NCI-H2107 treated with DMSO at 0.1 percent for 48 hours (cell line): ENCODE measurements at regions not wholly inside any gene's neighbourhood (a gene's known extent, or its start where the extent isn't known, plus 50 kb on each side); places are given as distances from the start of the nearest gene placed in this dataset.

ENCODE experiments used
- DNase-seq: peaks from one replicate; lab custom pipeline; 2025; ENCODE audit not compliant: unreplicated experiment; lab: John Stamatoyannopoulos, UW

DNA sequence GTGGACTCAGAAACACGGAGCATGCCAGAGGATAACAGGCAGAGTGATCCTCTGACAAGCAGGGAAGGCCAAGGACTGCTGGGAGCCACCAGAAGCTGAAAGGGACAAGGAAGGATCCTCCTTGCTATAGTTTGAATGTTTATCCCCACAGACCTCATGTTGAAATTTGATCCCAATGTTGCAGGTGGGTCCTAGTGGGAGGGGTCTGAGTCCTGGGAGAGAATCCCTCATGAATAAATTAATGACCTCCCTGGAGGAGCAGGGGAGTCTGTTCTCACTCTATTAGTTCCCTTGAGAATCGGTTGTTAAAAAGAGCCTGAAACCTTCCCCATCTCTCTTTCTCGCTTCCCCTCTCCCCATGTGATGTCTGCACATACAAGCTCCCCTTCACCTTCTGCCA lies 124.4 kb downstream of the FBXO15 start:
- peak; percentile 38 for DNase-seq

DNA sequence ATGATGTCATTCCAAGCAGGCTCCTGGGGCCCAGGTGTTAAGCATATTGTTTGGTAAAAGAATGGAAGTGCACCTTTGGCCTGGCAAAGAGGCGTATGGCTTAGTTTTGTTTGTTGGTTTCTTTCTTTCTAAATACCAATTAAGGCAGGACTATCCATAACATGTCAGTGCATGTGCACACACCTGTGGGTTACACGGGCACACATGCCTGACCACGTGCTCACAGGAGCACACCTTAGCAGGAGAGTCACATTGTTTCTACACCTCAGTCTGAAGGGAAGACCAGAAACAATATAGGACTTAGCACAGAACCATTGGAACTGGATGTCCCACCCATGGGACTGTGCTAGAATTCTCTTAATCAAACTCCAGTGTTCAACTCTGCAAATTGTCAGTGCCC lies 127.8 kb downstream of the FBXO15 start:
- DNase-seq = no peak

DNA sequence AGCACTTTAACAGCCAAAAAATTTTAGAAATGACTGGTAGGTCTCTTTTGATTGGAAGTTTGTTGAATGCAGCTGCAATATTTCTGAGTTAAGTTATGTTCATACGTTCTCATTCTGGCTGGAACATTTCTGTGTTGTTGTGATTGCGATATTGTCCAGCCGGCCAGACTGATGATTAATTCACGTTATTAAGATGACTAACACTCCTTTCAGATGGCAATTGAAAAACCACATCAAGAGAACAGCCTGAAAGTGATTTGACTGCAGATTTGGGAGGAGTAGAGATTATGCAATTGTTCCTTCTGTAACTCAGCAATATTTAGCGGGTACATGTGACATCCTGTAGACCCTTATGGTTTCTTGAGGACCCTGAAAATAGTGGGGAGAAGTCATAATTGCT lies 133.7 kb downstream of the FBXO15 start:
- DNase-seq = no peak

DNA sequence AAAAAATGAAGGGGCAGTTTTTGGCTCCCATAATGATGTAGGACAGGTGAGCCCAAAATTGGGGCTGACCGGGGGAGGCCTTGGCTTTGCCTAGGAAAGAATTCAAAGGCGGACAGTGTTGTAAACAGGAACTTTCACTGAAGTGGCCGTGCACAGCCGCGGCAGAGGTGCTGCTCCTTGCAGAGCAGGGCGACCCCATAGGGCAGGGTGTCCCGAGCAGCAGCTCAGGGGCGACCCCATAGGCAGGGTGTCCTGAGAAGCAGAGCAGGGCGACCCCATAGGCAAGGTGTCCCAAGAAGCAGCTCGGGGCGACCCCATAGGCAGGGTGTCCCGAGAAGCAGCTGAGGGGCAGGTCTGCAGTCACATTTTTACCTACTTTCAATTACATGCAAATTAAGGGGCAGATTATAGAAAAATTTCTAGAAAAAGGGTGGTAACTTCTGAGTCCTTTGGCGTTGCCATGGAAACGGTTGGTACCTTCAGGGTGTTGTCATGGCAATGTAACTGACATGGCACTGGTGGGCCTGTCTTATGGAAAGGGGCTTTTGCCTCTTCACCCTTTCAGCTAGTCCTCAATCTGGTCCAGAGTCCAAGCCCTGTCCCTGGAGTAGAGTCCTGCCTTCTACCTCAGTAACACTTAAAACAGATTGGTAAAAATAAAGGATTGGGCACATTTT lies 134.5 kb downstream of the FBXO15 start:
- no peak for DNase-seq

DNA sequence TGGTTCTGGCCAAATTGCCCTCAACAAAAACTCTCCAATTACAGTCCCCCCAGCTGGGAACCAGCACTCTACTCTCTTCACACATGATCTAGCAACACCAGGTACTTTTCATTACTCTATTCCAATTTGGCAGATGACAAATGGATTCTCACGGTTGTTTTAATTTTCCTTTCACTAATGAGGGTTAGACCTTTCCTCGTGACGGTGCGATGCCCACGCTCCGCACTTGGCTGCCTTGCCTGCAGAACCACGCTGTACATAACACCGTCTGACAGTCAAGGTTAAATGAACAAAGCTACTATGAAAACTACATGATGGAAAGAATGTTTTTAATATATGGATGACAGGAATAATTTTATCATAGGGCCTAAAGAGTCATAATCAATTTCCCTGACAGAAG lies 141.5 kb downstream of the FBXO15 start:
- peak; percentile 9 for DNase-seq

DNA sequence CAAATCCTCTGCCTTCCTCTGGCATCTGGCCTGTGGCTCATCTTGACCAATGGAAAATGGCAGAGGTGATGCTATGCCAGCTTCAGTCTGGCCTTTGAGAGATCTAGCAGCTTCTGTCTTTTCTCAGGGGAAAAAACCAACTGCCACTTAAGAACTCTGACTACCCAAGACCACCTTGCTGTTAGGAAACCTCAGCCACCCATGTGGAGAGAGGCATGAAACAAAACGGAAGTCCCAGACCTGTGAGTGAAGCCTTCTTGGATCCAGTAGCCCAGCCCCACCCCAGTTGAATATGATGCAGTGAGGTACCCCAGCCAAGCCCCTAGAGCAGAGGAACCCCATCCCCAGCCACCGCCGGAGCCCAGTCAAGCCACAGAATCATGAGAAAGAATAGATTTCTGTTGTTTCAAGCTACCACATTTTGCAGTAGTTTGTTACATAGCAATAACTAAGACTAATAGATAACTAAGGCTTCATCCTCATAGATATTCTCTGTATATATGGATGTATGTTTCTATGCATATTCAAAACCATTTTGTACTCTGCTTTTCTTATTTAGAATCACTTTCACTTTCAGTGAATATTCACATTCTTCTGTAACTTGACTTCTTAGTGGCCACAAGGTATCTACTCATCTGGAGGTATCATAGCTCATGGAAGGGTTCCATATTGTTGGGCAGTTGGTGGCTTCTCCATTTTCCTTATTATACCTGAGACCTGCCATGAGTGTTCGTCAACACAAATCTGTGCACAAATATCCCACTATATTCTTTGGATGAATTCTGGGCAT lies 142.1 kb downstream of the FBXO15 start:
- DNase-seq = no peak

DNA sequence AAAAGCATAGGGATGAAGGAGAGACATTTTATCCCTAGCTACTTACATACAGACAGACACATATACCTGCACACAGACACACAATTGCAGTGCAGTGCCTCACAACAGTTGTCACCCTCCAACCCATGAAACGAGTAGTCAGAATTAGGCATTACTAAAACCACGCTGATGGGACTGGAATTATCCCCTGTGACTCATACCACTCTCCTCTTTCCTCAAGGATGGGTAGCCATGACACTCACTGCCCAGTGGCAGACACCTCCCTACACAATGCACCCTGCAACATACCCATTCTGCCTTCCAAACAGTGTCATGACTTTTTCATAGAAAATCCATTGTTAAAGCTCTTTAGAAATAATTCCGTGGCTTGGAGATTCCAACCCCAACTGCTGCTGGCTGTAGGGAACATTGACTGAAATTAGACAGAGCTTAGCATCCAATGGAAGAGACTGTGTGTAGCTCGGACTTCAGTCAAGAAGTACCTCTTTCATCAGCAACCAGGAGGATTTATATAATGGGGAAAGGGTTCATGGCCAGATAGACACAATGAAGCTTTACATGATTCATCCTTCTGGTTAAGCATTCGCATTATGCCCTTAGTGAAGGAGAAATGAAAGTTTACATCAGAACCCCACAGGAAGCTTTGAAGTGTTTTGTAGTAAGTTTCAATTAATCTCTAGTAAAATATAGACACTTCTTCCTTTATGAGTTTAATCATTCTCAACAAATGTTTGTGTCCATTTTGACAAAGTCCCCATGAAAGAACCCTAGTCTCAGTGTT lies 155.2 kb downstream of the FBXO15 start:
- DNase-seq = no peak

DNA sequence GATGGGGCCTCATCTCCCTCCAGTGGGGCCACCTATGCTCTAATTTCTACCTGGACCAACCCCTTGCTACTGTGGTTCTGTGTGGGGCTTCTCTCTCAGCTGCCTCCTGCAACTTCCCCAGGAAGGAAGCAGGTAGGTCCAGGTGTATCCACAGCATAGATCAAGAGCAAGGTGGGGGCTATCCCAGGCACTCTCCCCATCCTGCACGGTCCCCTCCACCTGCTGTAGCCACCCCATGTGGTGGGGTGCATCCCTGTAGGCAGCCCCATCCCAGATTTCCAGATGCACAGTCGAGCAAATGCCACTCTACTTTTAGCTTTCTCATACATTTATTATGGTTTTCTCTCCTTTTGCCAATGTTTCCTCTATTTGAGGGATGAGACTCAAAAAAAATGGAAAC lies 156.1 kb downstream of the FBXO15 start:
- no peak for DNase-seq

DNA sequence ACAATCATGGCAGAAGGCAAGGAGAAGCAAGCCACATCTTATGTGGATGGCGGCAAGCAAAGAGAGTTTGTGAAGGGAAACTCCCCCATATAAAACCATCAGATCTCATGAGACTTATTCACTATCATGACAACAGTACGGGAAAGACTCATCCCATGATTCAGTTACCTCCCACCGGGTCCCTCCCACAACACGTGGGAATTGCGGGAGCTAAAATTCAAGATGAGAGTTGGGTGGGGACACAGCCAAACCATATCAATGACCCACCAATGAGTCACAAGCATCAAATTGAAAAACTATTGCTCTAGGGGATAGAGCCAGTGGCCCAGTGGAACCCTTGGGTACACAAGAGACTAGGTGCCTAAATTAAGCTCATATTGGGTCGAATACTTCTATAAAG lies 157.4 kb downstream of the FBXO15 start:
- DNase-seq = no peak

DNA sequence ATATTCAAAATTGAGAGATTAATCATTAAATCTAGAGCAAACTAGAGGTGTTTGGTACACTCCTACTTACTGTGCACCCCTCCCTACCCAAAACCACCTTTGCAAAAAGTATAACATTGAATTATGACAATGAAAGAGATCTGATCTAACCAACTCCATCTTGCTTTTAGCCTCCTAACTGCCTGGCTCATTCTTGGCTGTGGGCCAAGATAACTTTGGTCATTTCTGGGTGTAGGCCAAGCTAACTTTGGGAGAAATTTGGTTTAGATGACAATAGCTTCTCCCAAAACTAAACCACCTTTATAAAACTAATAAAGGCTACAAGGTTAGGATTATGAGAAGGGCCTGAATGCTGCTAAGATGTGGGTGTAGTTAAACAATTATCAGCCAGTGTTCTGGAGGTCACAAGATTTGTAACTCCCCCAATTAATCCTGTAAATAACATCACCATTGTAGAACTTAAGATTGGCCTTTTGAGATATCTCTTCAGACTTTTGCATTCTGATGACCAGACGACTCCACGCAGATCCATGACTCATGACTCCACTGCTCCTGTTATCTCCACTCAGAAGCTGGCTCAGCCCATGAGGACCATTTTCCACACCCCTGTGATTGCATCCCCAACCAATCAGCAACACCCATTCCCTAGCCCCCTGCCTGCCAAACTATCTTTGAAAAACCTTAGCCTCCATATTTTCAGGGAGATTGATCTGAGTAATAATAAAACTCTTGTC lies 160.2 kb downstream of the FBXO15 start:
- DNase-seq = no peak

DNA sequence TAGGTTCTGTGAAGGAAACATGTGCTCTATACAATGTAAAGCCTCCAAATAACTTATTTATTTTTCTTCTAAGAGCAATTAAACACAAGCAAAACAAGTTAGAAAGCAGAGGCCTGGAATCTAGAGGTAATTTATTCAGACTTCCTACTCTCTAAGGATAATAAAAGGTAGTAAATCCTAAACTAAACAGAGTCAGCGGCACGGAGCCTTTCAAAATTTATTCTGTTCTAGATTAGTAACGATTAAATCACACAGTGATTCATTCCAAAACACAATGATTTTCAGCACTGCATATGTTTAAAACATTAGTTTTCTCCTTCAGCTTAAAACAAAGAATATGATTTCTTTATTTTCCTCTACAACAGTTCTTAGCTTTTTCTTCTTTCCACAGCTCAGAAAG lies 160.9 kb downstream of the FBXO15 start:
- DNase-seq = no peak

DNA sequence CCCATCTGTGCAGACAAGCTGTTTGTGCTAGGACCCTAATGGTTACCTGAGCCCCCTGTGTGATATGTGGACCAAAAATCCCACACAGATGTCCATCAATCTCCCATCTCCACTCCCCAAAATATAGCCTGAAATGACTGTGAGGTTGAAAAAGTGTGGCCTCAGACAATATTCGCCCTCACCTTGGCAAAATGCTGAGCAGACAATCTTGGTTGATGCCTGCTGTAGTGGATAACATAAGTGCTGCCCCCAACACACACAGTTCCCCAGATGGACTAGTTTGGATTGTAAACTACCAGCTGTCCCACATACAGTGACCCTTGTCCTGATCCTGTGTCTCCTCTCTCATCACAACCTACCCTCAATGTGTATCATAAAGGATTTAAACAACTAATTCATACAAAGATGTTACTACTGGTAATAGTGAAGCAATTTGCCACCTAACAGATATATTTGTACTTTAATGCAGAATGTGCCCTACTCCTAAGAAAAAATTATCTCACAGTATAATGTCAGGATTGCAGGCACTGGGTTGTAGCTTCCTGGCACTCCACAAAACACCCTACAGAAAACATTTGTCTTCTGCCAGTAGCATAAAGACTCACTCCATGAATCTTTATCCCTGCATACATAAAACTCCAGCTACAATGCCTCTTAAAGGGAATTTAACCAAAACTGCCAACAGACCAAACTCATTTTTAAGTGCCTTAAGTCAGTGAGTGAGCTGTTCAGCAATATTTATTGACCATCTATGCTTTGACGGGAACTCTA lies 161.6 kb downstream of the FBXO15 start:
- no peak for DNase-seq

DNA sequence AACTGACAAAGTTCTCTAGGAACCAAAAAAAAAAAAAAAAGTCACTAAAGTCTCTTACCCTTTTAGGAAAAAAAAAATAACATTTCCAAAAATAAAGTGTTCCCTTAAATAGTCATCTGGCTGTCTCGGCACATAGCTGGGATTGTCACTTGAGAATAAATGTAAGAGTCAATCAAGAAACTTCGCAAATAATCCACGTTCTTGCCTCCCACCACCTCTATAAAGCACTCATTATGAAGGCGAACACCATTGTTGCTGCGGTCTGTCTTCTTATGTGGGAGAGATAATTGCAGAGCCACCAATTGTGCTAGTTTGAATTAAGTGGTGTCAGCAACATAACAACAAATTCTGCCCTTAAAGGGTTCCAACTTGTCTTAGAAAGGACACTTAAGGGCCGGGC lies 163.7 kb downstream of the FBXO15 start:
- DNase-seq = no peak

DNA sequence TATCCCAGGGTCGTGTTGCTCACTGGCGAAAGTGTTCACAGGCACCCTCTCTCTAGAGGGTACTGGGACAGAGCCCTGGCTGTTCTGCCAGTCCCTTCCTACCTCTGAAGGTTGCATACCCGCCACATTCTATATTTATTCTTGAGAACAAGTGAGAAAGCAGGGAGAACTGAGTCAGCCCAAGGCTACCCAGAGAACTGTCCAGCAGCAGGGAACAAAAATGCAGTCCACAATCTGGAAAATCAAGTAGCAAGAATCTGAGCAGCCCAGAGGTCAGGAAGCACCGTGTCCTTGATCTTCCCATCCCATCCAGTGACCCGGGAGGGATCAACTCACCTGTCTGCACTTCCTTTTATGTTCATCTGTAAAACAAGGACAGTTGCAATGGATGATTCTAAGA lies 164.1 kb downstream of the FBXO15 start:
- no peak for DNase-seq

DNA sequence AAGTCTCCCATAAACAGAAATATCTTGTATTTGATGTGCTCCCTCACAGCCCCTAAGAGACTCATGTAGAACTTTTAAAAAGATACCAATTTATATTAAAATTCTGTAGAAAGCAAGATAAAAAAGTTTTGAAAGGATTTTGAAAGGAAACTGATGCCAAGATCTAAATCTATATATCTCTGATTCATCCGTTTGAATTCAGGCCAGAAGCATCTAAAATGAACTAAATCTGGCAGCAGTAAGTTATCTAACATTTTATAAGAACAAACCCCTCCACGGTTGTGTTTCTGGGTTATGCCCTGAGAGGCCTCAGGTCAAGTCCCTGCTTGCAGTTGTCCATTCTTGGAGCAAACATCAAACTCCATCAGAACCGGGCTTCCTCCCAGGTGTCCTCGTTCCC lies 165.8 kb downstream of the FBXO15 start:
- DNase-seq = no peak

DNA sequence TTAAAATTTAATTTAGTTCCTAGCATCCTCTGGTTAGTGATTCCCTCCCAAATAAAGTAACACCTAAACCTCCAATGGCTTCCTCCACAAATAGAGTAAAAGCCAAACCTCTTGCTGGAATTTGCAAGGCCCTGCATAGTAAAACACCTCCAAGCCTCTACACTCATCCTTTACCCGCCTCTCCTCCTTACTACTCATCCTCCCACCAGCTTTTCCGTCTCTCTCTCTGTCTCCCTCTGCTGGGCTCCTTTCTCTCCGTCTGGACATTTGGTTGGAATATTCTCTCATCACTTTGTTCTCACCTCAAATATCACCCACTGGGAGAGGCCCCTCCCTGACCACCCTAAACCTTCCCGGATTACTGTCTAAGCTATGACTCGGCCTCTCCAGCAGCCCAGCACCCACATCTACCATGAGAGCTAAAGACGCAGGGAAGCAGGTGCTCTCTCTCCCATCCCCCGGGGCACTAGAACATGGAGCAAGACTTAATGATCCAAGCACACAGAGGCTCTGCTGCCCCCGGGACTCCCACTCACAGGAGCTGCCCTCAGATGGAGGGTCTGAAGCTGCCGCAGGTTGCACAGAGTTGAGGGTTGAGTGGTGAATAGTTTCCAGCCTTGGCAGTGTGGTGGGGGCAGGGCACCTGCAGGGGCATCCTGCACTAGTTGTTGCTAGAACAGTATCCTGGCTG lies 167.2 kb downstream of the FBXO15 start:
- no peak for DNase-seq

DNA sequence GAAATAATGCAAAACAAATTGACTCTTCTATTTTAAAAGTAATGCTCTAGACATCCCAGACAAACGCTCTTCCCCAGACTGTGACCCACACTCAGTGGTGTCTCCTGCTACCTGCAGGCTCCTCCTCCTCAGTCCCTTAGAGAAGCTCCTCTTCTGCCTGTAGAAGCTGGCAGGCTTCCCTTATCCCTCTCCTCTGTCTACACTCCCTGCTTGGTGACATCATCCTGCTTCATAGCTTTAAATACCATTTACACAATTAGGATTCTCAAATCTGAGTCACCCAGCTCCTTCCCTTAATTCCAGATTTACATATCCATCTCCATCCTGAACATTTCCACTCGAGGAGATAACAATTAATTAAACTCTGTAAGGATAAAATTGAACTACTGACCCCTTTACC lies 167.9 kb downstream of the FBXO15 start:
- no peak for DNase-seq

DNA sequence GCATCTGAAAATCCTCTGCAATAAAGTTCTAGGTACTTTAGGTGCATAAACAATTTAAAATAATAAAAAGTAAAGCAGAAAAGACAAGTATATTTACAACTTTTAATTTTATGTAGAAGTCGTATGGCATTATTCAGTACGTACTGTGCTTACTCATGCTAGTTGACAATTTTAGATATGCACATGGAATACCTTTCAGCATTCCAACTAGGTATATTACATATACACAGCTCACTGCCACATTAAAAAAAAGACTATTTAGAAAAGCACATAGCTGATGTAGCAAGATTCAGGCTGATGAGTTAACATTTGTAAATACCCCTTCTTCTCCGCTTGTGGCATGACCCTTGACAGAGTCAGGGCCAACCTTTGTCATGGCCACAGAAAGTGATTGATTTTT lies 171.2 kb downstream of the FBXO15 start:
- no peak for DNase-seq

DNA sequence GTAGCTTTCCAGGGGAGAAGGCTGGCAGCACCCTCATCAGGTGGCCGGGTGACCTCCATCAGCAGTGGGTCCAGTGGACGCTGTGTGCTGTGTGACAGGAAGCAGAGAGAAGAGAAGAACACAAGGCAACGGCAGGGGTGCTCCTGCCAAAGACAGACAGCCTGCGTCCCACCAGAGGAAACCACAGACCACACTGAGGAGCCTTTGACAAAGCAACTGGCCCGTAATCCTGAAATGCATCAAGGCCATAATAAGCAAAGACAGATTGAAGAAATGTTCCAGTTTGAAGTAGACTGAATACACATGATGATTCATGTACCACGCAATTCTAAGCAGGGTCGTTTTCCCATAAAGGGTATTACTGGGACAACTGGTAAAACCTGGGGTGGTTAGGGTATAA lies 172.4 kb downstream of the FBXO15 start:
- DNase-seq = no peak

DNA sequence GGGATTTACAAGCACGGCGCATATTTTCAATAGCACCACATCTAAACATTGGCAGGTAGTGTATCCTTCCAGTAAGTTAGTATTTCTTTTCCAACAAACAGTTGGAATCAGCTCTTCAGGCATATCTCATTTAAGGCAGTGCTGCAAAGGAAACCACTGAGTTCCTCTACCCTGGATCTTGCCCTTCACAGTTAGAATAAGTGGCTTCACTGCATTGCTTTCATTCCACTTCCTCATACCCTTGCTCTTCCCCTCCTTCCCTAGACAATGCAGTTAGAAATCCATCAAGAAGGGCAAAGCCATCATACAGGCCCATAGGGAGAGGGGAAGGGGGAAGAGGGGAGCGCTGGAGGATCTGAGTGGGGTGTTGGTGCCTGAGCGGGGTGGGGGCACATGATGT lies 173.7 kb downstream of the FBXO15 start:
- no peak for DNase-seq
